ENCODE measurements at regions not wholly inside any gene's neighbourhood (a gene's known extent, or its start where the extent isn't known, plus 50 kb on each side); places are given as distances from the start of the nearest gene placed in this dataset.

GRCh38 chr13:64925284-64925683 is 2304.9 kb downstream of the PCDH9 start:
- Mint-ChIP-seq H3K36me3 (no peaks in the 10 kb centered on the region), H3K4me1 (peaks cover 5% of the 10 kb centered on the region), H3K27me3 (ENCODE audit: low read depth) (no peaks in the 10 kb centered on the region), H3K4me3 (no peak overlapping the region), H3K9me3 (no peaks in the 10 kb centered on the region), H3K27ac (no peak overlapping the region)
- ATAC-seq, result peak; percentile 86
- POLR2A ChIA-PET, result no interaction called here
- DNase-seq (ENCODE audit: low spot score), result peak; percentile 54
- CTCF ChIA-PET, result interaction anchor here (0.6 kb wide), 1 partner anchor 19 kb away, joined by 3 read pairs; no protein-coding TSS in a partner anchor
- TF ChIP-seq GABPB1 (CRISPR knock-in tag; IDR thresholded peaks at IDR 0.05) (no peak), NR1H2 (CRISPR knock-in tag; IDR thresholded peaks at IDR 0.05) (0 out of 2 replicates have a peak, but pooled peaks have one; percentile 12)

- ChIA-PET CTCF (no interaction called here), POLR2A (no interaction called here)
- H3K4me1 Mint-ChIP-seq, result peaks cover 5% of the 10 kb centered on the region
- DNase-seq (ENCODE audit: low spot score) (no peak), ATAC-seq (no peak)
- no peaks in the 10 kb centered on the region for H3K27me3 Mint-ChIP-seq (ENCODE audit: low read depth)
- no peaks in the 10 kb centered on the region for H3K9me3 Mint-ChIP-seq
- H3K27ac Mint-ChIP-seq, result no peak overlapping the region
- no peaks in the 10 kb centered on the region for H3K36me3 Mint-ChIP-seq
- no peak overlapping the region for H3K4me3 Mint-ChIP-seq
- TF ChIP-seq ARID4B (CRISPR knock-in tag; IDR thresholded peaks at IDR 0.05; ENCODE audit: borderline replicate concordance) (no peak), ZNF671 (CRISPR knock-in tag; IDR thresholded peaks at IDR 0.05) (no peak), ERG (CRISPR knock-in tag; IDR thresholded peaks at IDR 0.05) (no peak)
These were observed 2305.7 kb downstream of the PCDH9 start for GRCh38 chr13:64924401-64924800.

GRCh38 chr13:64917566-64917965 is 2312.6 kb downstream of the PCDH9 start:
- peaks cover 9% of the 10 kb centered on the region for H3K36me3 Mint-ChIP-seq
- DNase-seq (ENCODE audit: low spot score) (no peak), ATAC-seq (no peak)
- H3K4me3 Mint-ChIP-seq, result no peak overlapping the region
- H3K9me3 Mint-ChIP-seq, result peaks cover 14% of the 10 kb centered on the region
- ChIA-PET CTCF (no interaction called here), POLR2A (no interaction called here)
- H3K27me3 Mint-ChIP-seq (ENCODE audit: low read depth), result no peaks in the 10 kb centered on the region
- no peak overlapping the region for H3K27ac Mint-ChIP-seq
- H3K4me1 Mint-ChIP-seq, result peaks cover 5% of the 10 kb centered on the region
- no peak for TF ChIP-seq PRDM15 (CRISPR knock-in tag; IDR thresholded peaks at IDR 0.05)
- no peak for TF ChIP-seq JUN (CRISPR knock-in tag; IDR thresholded peaks at IDR 0.05)
- TF ChIP-seq NFATC4 (CRISPR knock-in tag; IDR thresholded peaks at IDR 0.05), result no peak
- no peak for TF ChIP-seq KAT7 (CRISPR knock-in tag; IDR thresholded peaks at IDR 0.05; ENCODE audit: borderline replicate concordance)
- no peak for TF ChIP-seq CREB1 (CRISPR knock-in tag; IDR thresholded peaks at IDR 0.05)
- TF ChIP-seq STAT6 (CRISPR knock-in tag; conservative IDR thresholded peaks at IDR 0.05; ENCODE audit: low read depth), result no peak
- TF ChIP-seq ATF6 (CRISPR knock-in tag; IDR thresholded peaks at IDR 0.05), result no peak
- TF ChIP-seq ZNF512 (CRISPR knock-in tag; IDR thresholded peaks at IDR 0.05; ENCODE audit: borderline replicate concordance), result no peak
